ENCODE measurements at regions not wholly inside any gene's neighbourhood (a gene's known extent, or its start where the extent isn't known, plus 50 kb on each side); places are given as distances from the start of the nearest gene placed in this dataset.

- WGBS, 3 donors, result 77 to 84% (median 81%) methylated on average over 3 of the region's 3 CpGs
- Histone ChIP-seq H3K27ac (no peak overlapping the region), H3K27me3 (no peaks in the 10 kb centered on the region), H3K4me3 (no peak overlapping the region), H3K9me3 (no peaks in the 10 kb centered on the region), H3K4me1 (ENCODE audit: insufficient read depth) (no peaks in the 10 kb centered on the region), H3K36me3 (no peaks in the 10 kb centered on the region)
- DNase-seq, result no peak
- intact Hi-C loops (cut with DNase I), result no loop called here
- no peak for TF ChIP-seq POLR2A (IDR thresholded peaks at IDR 0.05)
- no peak for TF ChIP-seq EP300 (IDR thresholded peaks at IDR 0.05)
- TF ChIP-seq CTCF (IDR thresholded peaks at IDR 0.05), result no peak
Measured at GRCh38 chr4:110730318-110730717, 107.4 kb upstream of the PITX2 start.

- no peak for TF ChIP-seq CTCF (IDR thresholded peaks at IDR 0.05)
- TF ChIP-seq POLR2A (IDR thresholded peaks at IDR 0.05), result no peak
- TF ChIP-seq EP300 (IDR thresholded peaks at IDR 0.05), result no peak
- no peaks in the 10 kb centered on the region for H3K9me3 ChIP-seq
- 53 to 63% (median 58%) methylated on average over 4 of the region's 4 CpGs for WGBS, 3 donors
- H3K27me3 ChIP-seq, result no peaks in the 10 kb centered on the region
- no peak overlapping the region for H3K4me3 ChIP-seq
- H3K27ac ChIP-seq, result no peak overlapping the region
- DNase-seq, result no peak
- H3K4me1 ChIP-seq (ENCODE audit: insufficient read depth), result no peaks in the 10 kb centered on the region
- no peaks in the 10 kb centered on the region for H3K36me3 ChIP-seq
- intact Hi-C loops (cut with DNase I), result no loop called here
Measured at GRCh38 chr4:110733901-110734300, 111.0 kb upstream of the PITX2 start.

- Histone ChIP-seq H3K27ac (no peak overlapping the region), H3K4me1 (ENCODE audit: insufficient read depth) (no peaks in the 10 kb centered on the region), H3K4me3 (no peak overlapping the region), H3K36me3 (no peaks in the 10 kb centered on the region), H3K27me3 (no peaks in the 10 kb centered on the region), H3K9me3 (no peaks in the 10 kb centered on the region)
- TF ChIP-seq EP300 (IDR thresholded peaks at IDR 0.05) (no peak), CTCF (IDR thresholded peaks at IDR 0.05) (no peak), POLR2A (IDR thresholded peaks at IDR 0.05) (no peak)
- WGBS, 3 donors, result 51 to 56% (median 56%) methylated on average over 1 of the region's 1 CpG
- intact Hi-C loops (cut with DNase I), result no loop called here
- DNase-seq, result no peak
Measured at GRCh38 chr4:110735686-110736085, 112.8 kb upstream of the PITX2 start.

GRCh38 chr4:110737931-110738330, 115.1 kb upstream of the PITX2 start:
- H3K9me3 ChIP-seq, result no peaks in the 10 kb centered on the region
- H3K4me3 ChIP-seq, result no peak overlapping the region
- no peak overlapping the region for H3K27ac ChIP-seq
- intact Hi-C loops (cut with DNase I), result no loop called here
- no peaks in the 10 kb centered on the region for H3K27me3 ChIP-seq
- DNase-seq, result no peak
- H3K4me1 ChIP-seq (ENCODE audit: insufficient read depth), result no peaks in the 10 kb centered on the region
- 79 to 87% (median 82%) methylated on average over 3 of the region's 3 CpGs for WGBS, 3 donors
- no peak for TF ChIP-seq CTCF (IDR thresholded peaks at IDR 0.05)
- no peaks in the 10 kb centered on the region for H3K36me3 ChIP-seq

- H3K4me1 ChIP-seq (ENCODE audit: insufficient read depth), result no peaks in the 10 kb centered on the region
Measured at GRCh38 chr4:110742143-110742542, 119.3 kb upstream of the PITX2 start.

More at GRCh38 chr4:110742143-110742542, 119.3 kb upstream of the PITX2 start:
- Histone ChIP-seq H3K27me3 (no peaks in the 10 kb centered on the region), H3K27ac (no peak overlapping the region), H3K9me3 (no peaks in the 10 kb centered on the region), H3K4me3 (no peak overlapping the region), H3K36me3 (no peaks in the 10 kb centered on the region)
- DNase-seq, result no peak
- TF ChIP-seq EP300 (IDR thresholded peaks at IDR 0.05) (no peak), POLR2A (IDR thresholded peaks at IDR 0.05) (no peak), CTCF (IDR thresholded peaks at IDR 0.05) (no peak)
- intact Hi-C loops (cut with DNase I), result no loop called here
